GM12878 (cell line): ENCODE measurements at regions not wholly inside any gene's neighbourhood (a gene's known extent, or its start where the extent isn't known, plus 50 kb on each side); places are given as distances from the start of the nearest gene placed in this dataset.

Experiments
- ATAC-seq: fragments of 200-7000 bp; cut with Tn5 transposase; 3 replicates; pipeline ENCODE4 v1.9.1; 2020; ENCODE audit warnings: mild to moderate bottlenecking, moderate library complexity
- BruUV-seq: library from RNA; stranded (reverse); fragments of 400-500 nt; replicated peaks from 2 replicates; lab custom pipeline; 2021; lab: Mats Ljungman, UMichigan
- CTCF ChIA-PET: fragments of 300-600 bp; sonication (Branson Sonifier 250); formaldehyde crosslinking; extraction: SDS; loops from one replicate; lab custom pipeline; 2021; ENCODE audit warnings: inconsistent platforms; lab: Yijun Ruan, JAX
- POLR2A ChIA-PET: fragments of 350-600 bp; formaldehyde crosslinking; extraction: SDS; loops from one replicate; lab custom pipeline; 2021; ENCODE audit warnings: inconsistent platforms; lab: Charles Lee
- RAD21 ChIA-PET: fragments of 300-600 bp; sonication (Branson Sonifier 250); formaldehyde crosslinking; loops from one replicate; lab custom pipeline; 2023; ENCODE audit warnings: antibody characterized with exemption; ENCODE audit not compliant: unreplicated experiment; lab: Charles Lee
- SMC1A ChIA-PET: fragments of 300-600 bp; sonication (Branson Sonifier 250); formaldehyde crosslinking; loops from one replicate; lab custom pipeline; 2023; ENCODE audit not compliant: unreplicated experiment, uncharacterized antibody; lab: Charles Lee
- DNase-seq: peaks from one replicate; pipeline ENCODE4 v3.0.0-alpha.2; 2011; ENCODE audit warnings: low read depth, low spot score
- FAIRE-seq: peaks from 3 replicates; lab custom pipeline; 2011; peaks lifted over from hg19 to GRCh38; lab: Jason Lieb, UNC
- H2AFZ ChIP-seq: 2 replicates; pipeline ENCODE4 v1.6.0; 2011; ENCODE audit warnings: low read depth, low read length, control low read depth; ENCODE audit not compliant: control insufficient read depth
- H3K27ac ChIP-seq: 2 replicates; pipeline ENCODE4 v1.5.1; 2011; ENCODE audit warnings: control low read depth; ENCODE audit not compliant: control insufficient read depth, insufficient read depth
- H3K27me3 ChIP-seq, 2 experiments: replicated peaks in 1 of 2; 2 replicates each; pipeline versions ENCODE4 v1.6.0 to v1.6.1; 2011; ENCODE audit warnings: low read length in 1 of 2; ENCODE audit not compliant: control insufficient read depth in 2 of 2, insufficient read depth in 2 of 2
- H3K36me3 ChIP-seq, 2 experiments: 2 replicates each; pipeline ENCODE4 v1.5.1; 2011; ENCODE audit warnings: low read length in 1 of 2; ENCODE audit not compliant: control insufficient read depth in 2 of 2, insufficient read depth in 2 of 2
- H3K4me1 ChIP-seq: 2 replicates; pipeline ENCODE4 v1.6.1; 2011; ENCODE audit warnings: mild to moderate bottlenecking, low read length, moderate library complexity, mixed read lengths; ENCODE audit not compliant: control insufficient read depth, insufficient read depth
- H3K4me2 ChIP-seq: 2 replicates; pipeline ENCODE4 v1.6.0; 2011; ENCODE audit warnings: control low read depth; ENCODE audit not compliant: control insufficient read depth, insufficient read depth
- H3K4me3 ChIP-seq: fragments of 200-600 bp; sonication (generic); 2 replicates; pipeline ENCODE4 v1.5.1; 2016
- H3K79me2 ChIP-seq: 2 replicates; pipeline ENCODE4 v1.6.0; 2011; ENCODE audit warnings: low read length; ENCODE audit not compliant: control insufficient read depth, insufficient read depth
- H3K9ac ChIP-seq: 2 replicates; pipeline ENCODE4 v1.8.0; 2011; ENCODE audit warnings: low read length, control low read depth, mixed read lengths; ENCODE audit not compliant: control insufficient read depth, insufficient read depth
- H3K9me3 ChIP-seq: replicated peaks from 3 replicates; pipeline ENCODE4 v1.5.1; 2011; ENCODE audit warnings: mild to moderate bottlenecking, low read length; ENCODE audit not compliant: control insufficient read depth, insufficient read depth
- H4K20me1 ChIP-seq: 2 replicates; pipeline ENCODE4 v1.6.0; 2011; ENCODE audit not compliant: control insufficient read depth, insufficient read depth
- BACH1 ChIP-seq: fragments of 450-650 bp; IDR thresholded peaks from 2 replicates; pipeline ENCODE4 v1.6.1; 2017; ENCODE audit warnings: mild to moderate bottlenecking, borderline replicate concordance
- HCFC1 ChIP-seq: fragments of 150-350 bp; IDR thresholded peaks from 2 replicates; pipeline ENCODE4 v1.6.1; 2014; ENCODE audit warnings: low read length
- HDAC2 ChIP-seq: fragments of 200-600 bp; sonication (generic); IDR thresholded peaks from 2 replicates; pipeline ENCODE4 v1.6.1; 2017
- KLF5 ChIP-seq: fragments of 450-650 bp; IDR thresholded peaks from 2 replicates; pipeline ENCODE4 v1.6.1; 2014; ENCODE audit warnings: mild to moderate bottlenecking; ENCODE audit not compliant: partially characterized antibody
- MYC ChIP-seq: IDR thresholded peaks from 2 replicates; pipeline ENCODE4 v1.6.1; 2011; ENCODE audit warnings: mild to moderate bottlenecking, low read length, moderate library complexity, inconsistent platforms; ENCODE audit not compliant: insufficient read depth, insufficient replicate concordance, insufficient read length, severe bottlenecking
- NR2F1 ChIP-seq: fragments of 450-650 bp; conservative IDR thresholded peaks from 2 replicates; pipeline ENCODE4 v1.6.1; 2017; ENCODE audit warnings: mild to moderate bottlenecking
- ZNF384 ChIP-seq: IDR thresholded peaks from 2 replicates; pipeline ENCODE4 v1.6.1; 2012; ENCODE audit warnings: low read depth, mild to moderate bottlenecking, low read length, improper control_type of control experiment, borderline replicate concordance
- ZNF592 ChIP-seq: fragments of 450-650 bp; IDR thresholded peaks from 2 replicates; pipeline ENCODE4 v1.6.1; 2017; ENCODE audit warnings: mild to moderate bottlenecking, moderate library complexity
- WGBS: methylation state at CpG from one replicate; pipeline ENCODE4 v1.1.6; 2016; ENCODE audit warnings: low lambda C conversion rate; ENCODE audit not compliant: insufficient replicate concordance, insufficient coverage; ENCODE audit errors: missing lambda C conversion rate; 5-methylcytosine and 5-hydroxymethylcytosine counted together
- in situ Hi-C: fragments of 300-500 bp; cut with MboI; formaldehyde crosslinking; loops from 9 replicates; pipeline ENCODE4 v1.14.3; 2018; ENCODE audit warnings: mixed read lengths
- intact Hi-C: fragments of 100-400 bp; cut with micrococcal nuclease; formaldehyde crosslinking; loops from one replicate; pipeline ENCODE4 v1.14.2; 2022; ENCODE audit not compliant: unreplicated experiment

GRCh38 chr13:90824032-90824431 is 523.5 kb upstream of the MIR17HG start:
- TF ChIP-seq ZNF384 (no peak), ZNF592 (no peak), HCFC1 (no peak), HDAC2 (no peak), MYC (no peak), KLF5 (no peak), BACH1 (no peak), NR2F1 (no peak)
- CTCF ChIA-PET, result no interaction called here
- Histone ChIP-seq H3K27ac (no peak overlapping the region), H3K27me3 (no peaks in the 10 kb centered on the region), H3K4me2 (no peak overlapping the region), H3K4me3 (no peak overlapping the region), H3K9me3 (no peaks in the 10 kb centered on the region), H2AFZ (no peak overlapping the region), H3K36me3 (no peaks in the 10 kb centered on the region), H3K4me1 (no peaks in the 10 kb centered on the region), H4K20me1 (no peaks in the 10 kb centered on the region), H3K79me2 (no peaks in the 10 kb centered on the region), H3K9ac (no peak overlapping the region)
- DNase-seq (no peak), FAIRE-seq (no peak), ATAC-seq (no peak)
- POLR2A ChIA-PET, result no interaction called here
- 14% methylated on average over 2 of the region's 2 CpGs for WGBS
- RAD21 ChIA-PET, result no interaction called here
- intact Hi-C loops, result no loop called here
- no TSS peak for BruUV-seq
- SMC1A ChIA-PET, result no interaction called here
- in situ Hi-C loops, result no loop called here
